Hepatocyte (in vitro differentiated cells): ENCODE measurements at regions not wholly inside any gene's neighbourhood (a gene's known extent, or its start where the extent isn't known, plus 50 kb on each side); places are given as distances from the start of the nearest gene placed in this dataset.

ENCODE experiments used
- DNase-seq: peaks from one replicate; pipeline ENCODE4 v3.0.0-alpha.2; 2016; ENCODE audit warnings: low spot score
- H2AFZ ChIP-seq: fragments of 200-600 bp; sonication (generic); 2 replicates; pipeline ENCODE4 v1.6.0; 2016; ENCODE audit warnings: antibody characterized with exemption, mild to moderate bottlenecking
- H3K27ac ChIP-seq: fragments of 200-600 bp; sonication (generic); 2 replicates; pipeline ENCODE4 v1.5.1; 2016; ENCODE audit warnings: mild to moderate bottlenecking
- H3K27me3 ChIP-seq: fragments of 200-600 bp; sonication (generic); 2 replicates; pipeline ENCODE4 v1.6.1; 2016
- H3K36me3 ChIP-seq: fragments of 200-600 bp; sonication (generic); replicated peaks from 2 replicates; pipeline ENCODE4 v1.5.1; 2016; ENCODE audit warnings: low read depth; ENCODE audit not compliant: insufficient read depth
- H3K4me1 ChIP-seq: fragments of 200-600 bp; sonication (generic); 2 replicates; pipeline ENCODE4 v1.5.1; 2016; ENCODE audit warnings: mild to moderate bottlenecking, moderate library complexity; ENCODE audit not compliant: insufficient read depth
- H3K4me2 ChIP-seq: fragments of 200-600 bp; sonication (generic); 2 replicates; pipeline ENCODE4 v1.6.0; 2016
- H3K4me3 ChIP-seq: fragments of 200-600 bp; sonication (generic); 2 replicates; pipeline ENCODE4 v1.5.1; 2016; ENCODE audit warnings: mild to moderate bottlenecking
- H3K79me2 ChIP-seq: fragments of 200-600 bp; sonication (generic); 2 replicates; pipeline ENCODE4 v1.6.0; 2017; ENCODE audit warnings: mild to moderate bottlenecking
- H3K9me2 ChIP-seq: fragments of 200-600 bp; sonication (generic); replicated peaks from 2 replicates; pipeline ENCODE4 v1.6.0; 2017; ENCODE audit warnings: mild to moderate bottlenecking; ENCODE audit not compliant: insufficient read depth
- H3K9me3 ChIP-seq: fragments of 200-600 bp; sonication (generic); 2 replicates; pipeline ENCODE4 v1.5.1; 2016; ENCODE audit warnings: low read depth, mild to moderate bottlenecking
- H4K20me1 ChIP-seq: fragments of 200-600 bp; sonication (generic); 2 replicates; pipeline ENCODE4 v1.6.0; 2016; ENCODE audit warnings: mild to moderate bottlenecking; ENCODE audit not compliant: insufficient read depth, poor library complexity, severe bottlenecking
- CTCF ChIP-seq: fragments of 200-600 bp; sonication (generic); IDR thresholded peaks from 2 replicates; pipeline ENCODE4 v1.5.1; 2016; ENCODE audit warnings: antibody characterized with exemption, mild to moderate bottlenecking; ENCODE audit not compliant: poor library complexity
- EZH2 ChIP-seq: fragments of 200-600 bp; sonication (generic); IDR thresholded peaks from 2 replicates; pipeline ENCODE4 v1.6.1; 2016; ENCODE audit warnings: antibody characterized with exemption, mild to moderate bottlenecking, borderline replicate concordance
- EZH2phosphoT487 ChIP-seq: fragments of 200-600 bp; sonication (generic); IDR thresholded peaks from one replicate; pipeline ENCODE4 v1.6.1; 2018; ENCODE audit warnings: antibody characterized with exemption, mild to moderate bottlenecking, low read depth, moderate library complexity; ENCODE audit not compliant: unreplicated experiment, severe bottlenecking
- WGBS: methylation state at CpG from one replicate; pipeline ENCODE4 v1.1.6; 2016; ENCODE audit warnings: low lambda C conversion rate; ENCODE audit errors: missing lambda C conversion rate; 5-methylcytosine and 5-hydroxymethylcytosine counted together

- no peak overlapping the region for H3K4me2 ChIP-seq
These were observed 537.6 kb downstream of the PLOD2 start for GRCh38 chr3:145623349-145623748.

GRCh38 chr3:145628211-145628610 lies 532.8 kb downstream of the PLOD2 start:
- no peak for TF ChIP-seq EZH2
- no peak for TF ChIP-seq CTCF
- no peak for TF ChIP-seq EZH2phosphoT487
- no peak overlapping the region for H3K4me2 ChIP-seq
- no peak for DNase-seq
- no peaks in the 10 kb centered on the region for H3K79me2 ChIP-seq
- no peak overlapping the region for H2AFZ ChIP-seq
- H4K20me1 ChIP-seq = no peaks in the 10 kb centered on the region
- H3K36me3 ChIP-seq = no peaks in the 10 kb centered on the region
- no peak overlapping the region for H3K27ac ChIP-seq
- H3K4me1 ChIP-seq = no peaks in the 10 kb centered on the region
- peaks cover 3% of the 10 kb centered on the region for H3K9me3 ChIP-seq
- H3K4me3 ChIP-seq = no peak overlapping the region
- H3K27me3 ChIP-seq = no peaks in the 10 kb centered on the region
- H3K9me2 ChIP-seq = no peaks in the 10 kb centered on the region

More at GRCh38 chr3:145623349-145623748, 537.6 kb downstream of the PLOD2 start:
- TF ChIP-seq EZH2phosphoT487 = no peak
- no peak for TF ChIP-seq EZH2
- TF ChIP-seq CTCF = no peak
- Histone ChIP-seq H3K4me1 (no peaks in the 10 kb centered on the region), H4K20me1 (no peaks in the 10 kb centered on the region), H2AFZ (no peak overlapping the region), H3K36me3 (no peaks in the 10 kb centered on the region), H3K79me2 (no peaks in the 10 kb centered on the region), H3K4me3 (no peak overlapping the region), H3K9me2 (no peaks in the 10 kb centered on the region), H3K27ac (no peak overlapping the region), H3K27me3 (no peaks in the 10 kb centered on the region), H3K9me3 (no peaks in the 10 kb centered on the region)
- no peak for DNase-seq

- H4K20me1 ChIP-seq = no peaks in the 10 kb centered on the region
- H3K4me2 ChIP-seq = no peak overlapping the region
- no peak overlapping the region for H3K27ac ChIP-seq
- H3K36me3 ChIP-seq = no peaks in the 10 kb centered on the region
- no peaks in the 10 kb centered on the region for H3K4me1 ChIP-seq
- no peak overlapping the region for H2AFZ ChIP-seq
- no peak for DNase-seq
- 100% methylated on average over 1 of the region's 1 CpG for WGBS
- no peaks in the 10 kb centered on the region for H3K79me2 ChIP-seq
- H3K27me3 ChIP-seq = no peaks in the 10 kb centered on the region
- TF ChIP-seq EZH2phosphoT487 (no peak), CTCF (no peak), EZH2 (no peak)
- H3K4me3 ChIP-seq = no peak overlapping the region
- H3K9me2 ChIP-seq = no peaks in the 10 kb centered on the region
- H3K9me3 ChIP-seq = no peaks in the 10 kb centered on the region
These were observed 523.9 kb downstream of the PLOD2 start for GRCh38 chr3:145637105-145637504.

- no peaks in the 10 kb centered on the region for H3K9me3 ChIP-seq
- H3K4me1 ChIP-seq = no peaks in the 10 kb centered on the region
- H2AFZ ChIP-seq = no peak overlapping the region
- H3K4me3 ChIP-seq = no peak overlapping the region
- 52% methylated on average over 4 of the region's 4 CpGs for WGBS
- H3K27me3 ChIP-seq = no peaks in the 10 kb centered on the region
- no peaks in the 10 kb centered on the region for H3K36me3 ChIP-seq
- H3K27ac ChIP-seq = no peak overlapping the region
- H3K79me2 ChIP-seq = no peaks in the 10 kb centered on the region
- H3K4me2 ChIP-seq = no peak overlapping the region
- H3K9me2 ChIP-seq = no peaks in the 10 kb centered on the region
- no peak for TF ChIP-seq CTCF
- TF ChIP-seq EZH2 = no peak
- no peak for TF ChIP-seq EZH2phosphoT487
- no peak for DNase-seq
- no peaks in the 10 kb centered on the region for H4K20me1 ChIP-seq
These were observed 521.9 kb downstream of the PLOD2 start for GRCh38 chr3:145639003-145639606.
